ENCODE measurements at regions not wholly inside any gene's neighbourhood (a gene's known extent, or its start where the extent isn't known, plus 50 kb on each side); places are given as distances from the start of the nearest gene placed in this dataset.

- Histone ChIP-seq H3K27ac (replicated peaks) (peak overlapping the region; percentile 70), H3K27me3 (ENCODE audit: insufficient read depth, poor library complexity, severe bottlenecking) (no peaks in the 10 kb centered on the region), H3K4me3 (replicated peaks; ENCODE audit: insufficient read depth, low read length) (no peak overlapping the region)
- peak; percentile 15 to 76 for DNase-seq (ENCODE audit: low read depth in 1 of 2, low spot score in 1 of 2)
- TF ChIP-seq CTCF (IDR thresholded peaks at IDR 0.05; ENCODE audit: insufficient read depth, low read length): no peak
- TF ChIP-seq SPI1 (IDR thresholded peaks at IDR 0.05; ENCODE audit: borderline replicate concordance, low read depth): no peak
- peak; percentile 67 for TF ChIP-seq POLR2AphosphoS5 (IDR thresholded peaks at IDR 0.05; ENCODE audit: low read depth)
- peak; percentile 68 for TF ChIP-seq REST (IDR thresholded peaks at IDR 0.05; ENCODE audit: insufficient replicate concordance, low read depth)
- no peak for TF ChIP-seq GABPA (IDR thresholded peaks at IDR 0.05; ENCODE audit: low read depth)
Measured at GRCh38 chr13:88919970-88920628, 1248.9 kb downstream of the SLITRK5 start.

- TF ChIP-seq SPI1 (IDR thresholded peaks at IDR 0.05; ENCODE audit: borderline replicate concordance, low read depth): no peak
- TF ChIP-seq CTCF (IDR thresholded peaks at IDR 0.05; ENCODE audit: insufficient read depth, low read length): no peak
- TF ChIP-seq REST (IDR thresholded peaks at IDR 0.05; ENCODE audit: insufficient replicate concordance, low read depth): no peak
- TF ChIP-seq POLR2AphosphoS5 (IDR thresholded peaks at IDR 0.05; ENCODE audit: low read depth): no peak
- TF ChIP-seq GABPA (IDR thresholded peaks at IDR 0.05; ENCODE audit: low read depth): no peak
- no peaks in the 10 kb centered on the region for H3K27me3 ChIP-seq (ENCODE audit: insufficient read depth, poor library complexity, severe bottlenecking)
Measured at GRCh38 chr13:88925954-88926353, 1254.8 kb downstream of the SLITRK5 start.

GRCh38 chr13:88926890-88927502 is 1255.8 kb downstream of the SLITRK5 start:
- no peak for TF ChIP-seq CTCF (IDR thresholded peaks at IDR 0.05; ENCODE audit: insufficient read depth, low read length)
- no peak for DNase-seq (ENCODE audit: low read depth in 1 of 2, low spot score in 1 of 2)
- H3K27me3 ChIP-seq (ENCODE audit: insufficient read depth, poor library complexity, severe bottlenecking): no peaks in the 10 kb centered on the region
- H3K27ac ChIP-seq (replicated peaks): no peak overlapping the region
- no peak overlapping the region for H3K4me3 ChIP-seq (replicated peaks; ENCODE audit: insufficient read depth, low read length)

More at GRCh38 chr13:88925954-88926353, 1254.8 kb downstream of the SLITRK5 start:
- DNase-seq (ENCODE audit: low read depth in 1 of 2, low spot score in 1 of 2): no peak
- Histone ChIP-seq H3K4me3 (replicated peaks; ENCODE audit: insufficient read depth, low read length) (no peak overlapping the region), H3K27ac (replicated peaks) (no peak overlapping the region)
